HEK293T (cell line): ENCODE measurements at regions not wholly inside any gene's neighbourhood (a gene's known extent, or its start where the extent isn't known, plus 50 kb on each side); places are given as distances from the start of the nearest gene placed in this dataset.

Experiments
- ARNT ChIP-seq: fragments of 450-650 bp; IDR thresholded peaks from 2 replicates; pipeline ENCODE4 v1.6.1; 2017; ENCODE audit warnings: mild to moderate bottlenecking
- BHLHE40 ChIP-seq: fragments of 450-650 bp; IDR thresholded peaks from 2 replicates; pipeline ENCODE4 v1.6.1; 2016; ENCODE audit warnings: mild to moderate bottlenecking, moderate library complexity, borderline replicate concordance
- FOXA1 ChIP-seq: fragments of 450-650 bp; IDR thresholded peaks from 2 replicates; pipeline ENCODE4 v1.6.1; 2016; ENCODE audit warnings: mild to moderate bottlenecking
- FOXK2 ChIP-seq: fragments of 450-650 bp; IDR thresholded peaks from 2 replicates; pipeline ENCODE4 v1.6.1; 2016; ENCODE audit warnings: mild to moderate bottlenecking
- FOXM1 ChIP-seq: fragments of 450-650 bp; IDR thresholded peaks from 2 replicates; pipeline ENCODE4 v1.6.1; 2017; ENCODE audit warnings: mild to moderate bottlenecking, borderline replicate concordance
- HDGF ChIP-seq: fragments of 450-650 bp; IDR thresholded peaks from 2 replicates; pipeline ENCODE4 v1.6.1; 2017; ENCODE audit warnings: antibody characterized with exemption, borderline replicate concordance
- LEF1 ChIP-seq: fragments of 450-650 bp; IDR thresholded peaks from 2 replicates; pipeline ENCODE4 v1.6.1; 2017; ENCODE audit warnings: mild to moderate bottlenecking, borderline replicate concordance
- NFRKB ChIP-seq: fragments of 450-650 bp; IDR thresholded peaks from 2 replicates; pipeline ENCODE4 v1.6.1; 2016; ENCODE audit warnings: mild to moderate bottlenecking, moderate library complexity
- PKNOX1 ChIP-seq: fragments of 450-650 bp; IDR thresholded peaks from 2 replicates; pipeline ENCODE4 v1.6.1; 2016
- SP1 ChIP-seq: fragments of 450-650 bp; IDR thresholded peaks from 2 replicates; pipeline ENCODE4 v1.6.1; 2017
- SUZ12 ChIP-seq: fragments of 450-650 bp; IDR thresholded peaks from 2 replicates; pipeline ENCODE4 v1.6.1; 2016; ENCODE audit warnings: mild to moderate bottlenecking
- TARDBP ChIP-seq: fragments of 450-650 bp; IDR thresholded peaks from 2 replicates; pipeline ENCODE4 v1.6.1; 2016
- ZNF384 ChIP-seq: fragments of 450-650 bp; IDR thresholded peaks from 2 replicates; pipeline ENCODE4 v1.6.1; 2016

GRCh38 chr1:238177351-238177750 is 286.6 kb upstream of the ZP4 start:
- no peak for TF ChIP-seq LEF1
- no peak for TF ChIP-seq PKNOX1
- TF ChIP-seq NFRKB, result no peak
- no peak for TF ChIP-seq BHLHE40
- no peak for TF ChIP-seq SP1
- no peak for TF ChIP-seq HDGF
- no peak for TF ChIP-seq ZNF384
- no peak for TF ChIP-seq TARDBP
- TF ChIP-seq FOXA1, result no peak
- no peak for TF ChIP-seq FOXM1
- no peak for TF ChIP-seq ARNT
- TF ChIP-seq SUZ12, result no peak
- no peak for TF ChIP-seq FOXK2
